K562 (cell line): ENCODE measurements at regions not wholly inside any gene's neighbourhood (a gene's known extent, or its start where the extent isn't known, plus 50 kb on each side); places are given as distances from the start of the nearest gene placed in this dataset.

Experiments
- EZH2 ChIP-seq: IDR thresholded peaks from 2 replicates; pipeline ENCODE4 v1.6.1; 2012; ENCODE audit warnings: low read depth, mild to moderate bottlenecking, inconsistent platforms, low read length, borderline replicate concordance
- NFATC3 ChIP-seq: fragments of 450-650 bp; IDR thresholded peaks from 2 replicates; pipeline ENCODE4 v1.6.1; 2017; ENCODE audit warnings: mild to moderate bottlenecking
- POLR2AphosphoS2 ChIP-seq: IDR thresholded peaks from 2 replicates; pipeline ENCODE4 v1.6.1; 2012; ENCODE audit warnings: low read length, improper control_type of control experiment

DNA sequence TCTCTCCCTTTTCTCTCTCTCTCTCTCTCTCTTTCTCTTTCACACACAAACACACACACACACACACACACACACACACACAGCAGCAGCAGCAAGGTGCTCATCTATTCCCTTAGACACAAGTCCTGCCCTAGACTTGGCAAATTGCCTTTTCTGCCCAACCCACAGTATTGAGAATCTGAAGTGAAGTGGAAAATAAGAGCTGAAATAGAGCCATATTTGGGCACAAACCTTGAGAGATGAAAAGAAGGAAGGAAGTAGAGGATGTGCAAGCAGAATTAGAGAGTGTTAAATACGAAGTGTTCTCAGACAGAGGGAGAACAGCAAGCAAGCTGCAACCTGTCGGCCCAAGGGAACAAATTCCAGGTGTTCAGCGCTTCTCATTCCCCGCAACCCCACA, 557.5 kb upstream of the NOX3 start:
- no peak for TF ChIP-seq EZH2
- no peak for TF ChIP-seq POLR2AphosphoS2
- no peak for TF ChIP-seq NFATC3
